ENCODE measurements at regions not wholly inside any gene's neighbourhood (a gene's known extent, or its start where the extent isn't known, plus 50 kb on each side); places are given as distances from the start of the nearest gene placed in this dataset.
"Not testable (repeated sequence)": the region's sequence is repeated elsewhere in the genome, so short reads cannot be mapped to it uniquely, and the experiment has no call there.

- DNase-seq (ENCODE audit: low read depth in 1 of 2, low spot score in 1 of 2): no peak
Observed at GRCh38 chr10:14429043-14429700, 98.4 kb upstream of the FRMD4A start.

- DNase-seq (ENCODE audit: low read depth in 1 of 2, low spot score in 1 of 2): no peak
Observed at GRCh38 chr10:14425034-14425433, 94.3 kb upstream of the FRMD4A start.

- no peak for DNase-seq (ENCODE audit: low read depth in 1 of 2, low spot score in 1 of 2)
Observed at GRCh38 chr10:14423111-14423744, 92.5 kb upstream of the FRMD4A start.

- no peak for DNase-seq (ENCODE audit: low read depth in 1 of 2, low spot score in 1 of 2)
Observed at GRCh38 chr10:14422431-14422830, 91.7 kb upstream of the FRMD4A start.

- no peak for DNase-seq (ENCODE audit: low read depth in 1 of 2, low spot score in 1 of 2)
Observed at GRCh38 chr10:14421941-14422340, 91.2 kb upstream of the FRMD4A start.

- DNase-seq (ENCODE audit: low read depth in 1 of 2, low spot score in 1 of 2): not testable (repeated sequence)
Observed at GRCh38 chr10:14417336-14417735, 86.6 kb upstream of the FRMD4A start.

GRCh38 chr10:14416308-14416700, 85.6 kb upstream of the FRMD4A start:
- DNase-seq (ENCODE audit: low read depth in 1 of 2, low spot score in 1 of 2): no peak

GRCh38 chr10:14415676-14416307, 85.1 kb upstream of the FRMD4A start:
- DNase-seq (ENCODE audit: low read depth in 1 of 2, low spot score in 1 of 2): no peak

GRCh38 chr10:14414901-14415300, 84.2 kb upstream of the FRMD4A start:
- no peak for DNase-seq (ENCODE audit: low read depth in 1 of 2, low spot score in 1 of 2)

GRCh38 chr10:14413523-14413922, 82.8 kb upstream of the FRMD4A start:
- no peak for DNase-seq (ENCODE audit: low read depth in 1 of 2, low spot score in 1 of 2)

GRCh38 chr10:14412624-14413023, 81.9 kb upstream of the FRMD4A start:
- no peak for DNase-seq (ENCODE audit: low read depth in 1 of 2, low spot score in 1 of 2)

- no peak for DNase-seq (ENCODE audit: low read depth in 1 of 2, low spot score in 1 of 2)
Observed at GRCh38 chr10:14409856-14410458, 79.2 kb upstream of the FRMD4A start.

GRCh38 chr10:14409247-14409646, 78.5 kb upstream of the FRMD4A start:
- peak in 1 of 2 donors; percentile 20 for DNase-seq (ENCODE audit: low read depth in 1 of 2, low spot score in 1 of 2)

- no peak for DNase-seq (ENCODE audit: low read depth in 1 of 2, low spot score in 1 of 2)
Observed at GRCh38 chr10:14408139-14408538, 77.4 kb upstream of the FRMD4A start.

GRCh38 chr10:14407567-14407966, 76.8 kb upstream of the FRMD4A start:
- DNase-seq (ENCODE audit: low read depth in 1 of 2, low spot score in 1 of 2): no peak

- no peak for DNase-seq (ENCODE audit: low read depth in 1 of 2, low spot score in 1 of 2)
Observed at GRCh38 chr10:14405076-14406065, 74.6 kb upstream of the FRMD4A start.

GRCh38 chr10:14403881-14404623, 73.3 kb upstream of the FRMD4A start:
- DNase-seq (ENCODE audit: low read depth in 1 of 2, low spot score in 1 of 2): no peak

GRCh38 chr10:14403359-14403758, 72.6 kb upstream of the FRMD4A start:
- no peak for DNase-seq (ENCODE audit: low read depth in 1 of 2, low spot score in 1 of 2)

GRCh38 chr10:14399641-14400040, 68.9 kb upstream of the FRMD4A start:
- DNase-seq (ENCODE audit: low read depth in 1 of 2, low spot score in 1 of 2): no peak

GRCh38 chr10:14397066-14397465, 66.3 kb upstream of the FRMD4A start:
- DNase-seq (ENCODE audit: low read depth in 1 of 2, low spot score in 1 of 2): no peak

Data from activated T-helper 1 cell treated with anti-CD3 and anti-CD28 coated beads, Interleukin-2, amount 50 U/mL, for 16 hours (primary cell).